UCSD-AML1 (cell line): ENCODE measurements at regions not wholly inside any gene's neighbourhood (a gene's known extent, or its start where the extent isn't known, plus 50 kb on each side); places are given as distances from the start of the nearest gene placed in this dataset.
A peak's percentile ranks its signal among the peaks of the same experiment; 100 is the strongest.

Experiments used
- DNase-seq: peaks from one replicate; lab custom pipeline; 2025; ENCODE audit not compliant: unreplicated experiment; lab: John Stamatoyannopoulos, UW

DNA sequence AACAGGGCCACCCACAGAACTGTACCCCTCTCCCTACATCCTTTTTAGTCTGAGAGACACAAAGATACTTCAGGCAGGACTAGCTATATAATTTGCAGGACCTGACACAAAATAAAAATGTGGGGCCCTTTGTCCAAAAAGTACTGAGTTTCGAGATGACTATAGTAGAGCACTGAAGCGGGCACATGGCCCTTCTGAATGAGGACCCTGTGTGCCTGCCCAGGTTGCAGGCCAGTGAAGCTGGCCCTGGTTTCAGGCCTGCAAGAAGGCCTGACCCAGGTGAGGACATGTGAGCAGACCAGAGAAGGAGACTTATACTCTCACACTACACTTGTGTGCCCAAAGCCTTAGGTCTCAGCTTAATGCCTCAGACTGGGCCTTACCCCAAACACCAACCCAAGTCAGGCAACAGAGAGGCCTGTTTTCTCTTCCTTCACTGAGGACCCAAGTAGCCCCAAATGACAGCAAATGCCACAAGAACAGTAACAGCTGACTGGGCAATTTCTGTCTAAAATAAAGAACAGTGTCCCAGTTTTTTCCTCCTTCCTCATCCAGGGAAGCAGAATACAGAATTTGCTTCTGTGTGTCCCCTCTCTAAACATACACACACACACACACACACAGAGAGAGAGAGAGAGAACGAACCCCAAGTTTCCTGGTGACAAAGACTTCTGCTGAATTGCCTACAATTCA is 100.9 kb upstream of the ARHGEF3 start:
- no peak for DNase-seq

DNA sequence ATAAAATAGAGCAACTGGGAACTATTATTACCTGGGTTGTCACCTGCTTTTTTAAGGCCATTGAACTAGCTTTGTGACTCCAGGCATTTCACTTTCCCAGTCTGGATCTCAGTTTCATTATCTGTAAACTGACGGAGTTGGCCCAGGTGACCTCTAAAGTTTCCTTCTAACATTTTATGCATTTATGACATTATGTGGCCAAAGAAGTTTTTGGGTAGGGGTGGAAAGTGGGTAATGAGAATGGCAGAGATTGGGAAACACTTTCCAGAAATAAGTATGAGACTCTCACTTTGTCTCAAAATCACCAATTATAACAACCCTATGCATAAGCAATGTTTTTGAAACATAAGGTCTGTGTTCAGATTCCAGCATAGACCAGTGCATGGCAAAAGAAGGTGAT is 99.1 kb upstream of the ARHGEF3 start:
- no peak for DNase-seq

DNA sequence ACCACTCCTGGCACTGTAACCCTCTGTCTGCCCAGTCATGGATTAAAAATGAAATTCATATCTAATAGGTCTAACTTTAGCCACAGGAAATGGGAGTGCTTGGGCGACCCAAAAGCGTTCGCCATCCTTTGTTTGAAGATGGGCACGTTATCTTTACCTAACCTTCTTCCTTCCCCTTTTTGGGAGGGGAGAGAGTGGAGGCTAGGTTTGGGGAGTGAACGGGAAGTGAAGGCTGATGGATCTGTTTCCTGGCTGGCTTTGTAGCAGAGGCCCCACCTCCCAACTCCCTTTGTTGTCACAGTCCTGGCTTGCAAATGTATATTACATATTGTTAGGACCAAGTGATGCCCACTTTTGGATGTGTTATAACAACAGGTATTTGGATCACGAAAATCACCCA is 98.1 kb upstream of the ARHGEF3 start:
- peak; percentile 80 for DNase-seq

DNA sequence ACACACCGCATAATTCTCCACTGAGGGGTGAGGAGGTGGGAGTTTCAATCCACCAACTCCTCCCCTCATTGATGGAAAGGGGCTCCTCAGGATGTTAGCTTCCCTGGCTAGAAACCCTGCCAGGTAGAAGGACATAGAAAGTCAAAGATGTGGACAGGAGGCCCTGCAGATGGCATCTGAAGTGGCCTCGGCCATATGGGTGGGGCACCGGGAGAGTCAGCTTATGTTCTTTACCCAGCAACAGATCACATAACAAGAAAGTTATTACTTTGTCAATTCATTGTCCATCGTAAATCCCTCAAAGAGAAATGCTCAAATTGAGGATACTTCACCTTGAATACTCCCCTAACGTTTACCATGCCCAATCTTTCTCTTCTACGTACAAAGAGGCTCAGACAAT is 97.3 kb upstream of the ARHGEF3 start:
- DNase-seq = no peak

DNA sequence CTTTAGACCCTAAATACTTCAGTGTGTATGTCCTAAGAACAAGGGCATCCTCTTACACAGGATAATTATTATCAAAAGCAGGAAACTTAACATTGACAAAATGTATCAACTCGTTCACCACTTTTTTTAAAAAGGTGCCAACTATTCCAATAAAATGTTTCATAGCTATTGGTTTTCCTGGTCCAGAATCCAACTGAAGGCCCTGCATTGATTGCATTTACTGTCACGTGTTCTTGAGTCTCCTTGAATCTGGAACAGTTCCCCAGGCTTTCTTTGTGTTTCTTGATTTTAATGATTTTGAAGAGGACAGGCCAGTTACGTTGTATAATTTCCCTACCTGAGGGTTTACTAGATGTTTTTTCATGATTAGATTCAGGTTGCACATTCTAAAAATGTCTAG is 94.6 kb upstream of the ARHGEF3 start:
- no peak for DNase-seq

DNA sequence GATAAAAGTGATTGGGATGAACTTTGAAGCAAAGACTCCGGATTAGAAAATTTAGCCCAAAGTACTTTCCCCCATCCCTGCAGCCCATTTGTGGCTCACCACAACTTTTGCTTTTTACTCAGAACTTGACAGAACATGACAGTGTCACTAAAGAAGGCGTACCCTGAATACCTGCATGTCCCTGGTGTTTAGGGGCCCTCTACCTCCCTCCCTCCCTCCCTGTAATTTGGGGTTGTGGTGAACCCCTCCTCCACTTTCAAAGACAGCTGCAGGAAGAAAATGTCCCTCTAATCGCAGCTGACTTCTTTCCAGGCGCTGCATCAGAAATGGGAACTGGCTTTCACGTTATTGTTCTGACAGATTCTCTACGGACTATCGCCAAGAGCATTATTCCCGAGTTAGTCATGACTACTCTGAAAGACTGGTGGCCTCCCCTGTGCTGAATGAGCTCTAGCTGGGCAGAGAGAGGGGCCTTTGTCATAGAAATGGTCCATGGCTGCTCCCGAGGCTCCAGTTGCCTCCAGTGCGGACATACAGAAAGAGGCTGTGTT is 93.2 kb upstream of the ARHGEF3 start:
- DNase-seq = peak; percentile 44

DNA sequence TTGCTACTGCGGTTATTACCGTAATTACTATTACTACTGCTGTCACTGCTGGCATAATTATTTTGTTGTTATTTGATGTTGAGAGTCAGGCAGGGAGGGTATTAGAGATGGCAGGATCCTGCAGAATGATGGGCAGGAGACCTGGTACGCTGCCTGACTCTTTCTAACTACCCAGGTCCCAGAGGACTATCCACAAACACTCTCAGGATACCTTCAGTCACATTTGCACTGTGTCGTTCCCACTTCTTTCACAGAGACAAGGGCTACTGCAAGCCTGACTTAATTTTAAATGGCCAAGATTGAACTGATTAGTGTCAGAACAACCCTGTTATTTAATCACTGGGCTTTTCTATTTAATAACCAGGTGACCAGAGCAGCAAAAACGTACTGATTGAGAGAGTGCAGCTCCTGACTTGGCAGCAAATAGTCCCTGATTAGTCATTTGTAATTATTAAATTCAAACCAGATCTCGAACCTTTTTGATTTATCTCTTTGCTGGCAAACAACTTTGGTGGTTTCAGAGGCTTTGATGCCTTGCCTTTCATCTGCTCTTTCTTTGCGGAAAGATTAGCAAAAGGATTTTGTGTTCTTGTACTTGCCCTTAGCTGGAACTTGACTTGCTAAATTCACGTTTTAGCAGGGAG is 88.8 kb upstream of the ARHGEF3 start:
- no peak for DNase-seq

DNA sequence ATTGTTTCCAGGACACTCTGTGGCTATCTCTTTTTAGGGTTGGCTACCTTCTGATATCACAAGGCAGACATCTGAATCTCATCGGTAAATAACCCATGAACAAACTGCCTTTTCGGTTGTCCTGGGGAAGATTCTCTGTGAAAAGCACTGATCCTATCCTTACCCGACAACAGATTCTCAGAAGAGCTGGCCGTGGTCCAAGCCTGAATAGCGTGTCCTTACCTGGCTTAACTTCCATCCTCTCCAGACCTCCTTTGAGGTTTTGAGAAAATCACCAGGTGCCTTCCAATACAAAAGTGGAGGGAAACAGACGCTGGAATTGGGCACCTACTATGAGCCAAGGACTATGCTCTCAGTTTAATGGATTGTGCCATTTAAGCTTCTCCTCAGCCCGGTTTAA is 87.4 kb upstream of the ARHGEF3 start:
- no peak for DNase-seq

DNA sequence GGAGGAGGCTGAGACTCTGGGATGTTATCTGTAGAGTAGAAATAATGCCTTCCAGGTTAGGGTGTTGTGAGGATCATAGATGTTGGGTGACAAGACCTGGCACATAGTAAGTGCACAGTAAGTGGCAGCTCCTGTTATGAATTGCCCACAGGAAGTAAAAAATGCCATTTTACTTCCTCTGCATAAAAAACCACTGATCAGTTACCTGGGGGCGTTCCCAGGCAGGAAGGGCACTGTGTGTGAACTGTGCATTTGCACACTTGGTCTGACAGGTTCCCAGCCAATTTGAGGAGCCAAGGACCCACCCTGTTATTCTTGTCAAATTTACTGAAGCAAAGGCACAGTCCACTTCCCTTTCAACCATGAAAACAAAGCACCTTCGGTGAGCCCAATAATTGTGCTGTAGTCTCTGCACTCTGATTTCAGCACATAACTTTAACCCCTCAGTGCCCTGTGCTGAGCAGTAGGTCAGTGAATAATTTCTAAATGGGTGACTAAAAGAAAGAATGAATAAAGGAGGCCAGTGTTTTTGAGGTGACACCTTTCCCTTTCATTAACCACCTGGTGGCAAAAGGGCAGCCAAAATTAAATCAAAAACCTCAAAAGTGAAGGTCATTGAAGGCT is 85.8 kb upstream of the ARHGEF3 start:
- peak; percentile 52 for DNase-seq

DNA sequence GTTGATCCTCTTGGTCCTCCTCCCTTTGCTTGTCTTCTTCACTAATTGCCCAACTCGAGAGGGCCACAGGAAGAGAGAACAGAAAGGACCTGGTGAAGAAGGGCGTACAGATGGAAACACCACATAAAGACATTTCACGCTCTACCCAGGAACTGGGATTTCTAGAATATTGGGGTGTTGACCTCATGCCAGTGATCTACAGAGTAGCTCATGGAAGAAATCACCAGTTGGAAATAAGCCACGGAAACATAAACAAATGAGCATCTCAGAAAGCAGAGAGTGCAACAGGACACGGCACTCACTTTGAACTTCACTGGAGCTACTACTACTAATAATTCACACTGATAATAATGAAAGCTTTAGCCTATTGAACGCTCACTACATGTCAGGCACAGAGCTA is 84.6 kb upstream of the ARHGEF3 start:
- DNase-seq = no peak

DNA sequence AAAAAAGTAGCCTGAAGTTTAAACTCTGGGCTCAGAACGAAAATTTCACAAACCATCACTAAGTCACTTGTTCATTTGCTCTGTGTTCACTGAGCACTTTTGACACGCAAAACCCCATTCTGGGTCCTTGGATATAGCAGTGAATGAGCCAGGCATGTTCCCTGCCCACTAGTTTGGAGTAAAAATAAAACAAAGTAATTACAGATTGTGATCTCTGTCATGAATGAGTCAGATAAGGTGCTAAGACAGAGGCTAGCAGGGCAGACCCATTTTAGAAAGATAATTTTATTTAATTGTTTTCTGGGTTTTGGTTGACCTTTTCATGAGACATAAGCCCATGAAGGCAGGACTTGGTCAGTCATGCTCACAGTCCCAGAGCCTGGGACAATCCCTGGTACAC is 84.1 kb upstream of the ARHGEF3 start:
- DNase-seq = no peak

DNA sequence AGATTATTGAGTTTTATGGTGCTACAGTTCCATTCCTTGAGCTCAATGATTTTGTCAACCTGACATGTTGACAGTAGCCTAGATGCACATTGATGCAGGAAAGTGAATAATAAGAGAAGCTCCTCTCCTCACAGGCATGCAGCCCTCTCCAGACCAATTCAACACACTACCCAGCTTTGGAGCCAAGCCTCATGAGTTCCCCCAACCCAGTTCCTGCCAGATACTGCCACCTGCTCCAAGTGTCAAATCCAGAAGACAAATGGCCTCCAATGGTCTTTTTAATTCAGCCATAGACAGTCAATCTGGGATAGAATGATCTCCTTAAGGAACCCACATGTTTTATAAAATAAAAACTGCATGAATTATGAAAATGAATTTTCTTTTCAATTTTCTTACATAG is 83.7 kb upstream of the ARHGEF3 start:
- DNase-seq = no peak

DNA sequence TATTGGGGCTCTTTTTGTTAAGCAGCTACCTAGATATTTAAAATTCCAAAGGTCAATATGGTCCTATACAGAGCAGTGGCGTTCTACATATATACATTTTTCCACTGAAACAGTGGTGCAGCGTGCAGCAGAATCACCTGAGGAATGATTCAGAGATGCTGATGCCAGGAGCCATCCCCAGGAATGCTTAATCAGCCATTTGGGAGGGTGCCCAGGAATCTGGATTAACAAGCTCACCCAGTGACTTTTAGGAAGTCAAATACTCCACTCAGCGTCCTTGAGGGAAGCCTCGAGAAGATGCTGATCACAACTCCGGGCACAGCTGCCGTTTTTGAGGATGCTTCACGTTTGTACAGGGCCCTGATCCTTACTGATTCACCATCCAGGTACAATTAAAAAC is 82.6 kb upstream of the ARHGEF3 start:
- DNase-seq = no peak

DNA sequence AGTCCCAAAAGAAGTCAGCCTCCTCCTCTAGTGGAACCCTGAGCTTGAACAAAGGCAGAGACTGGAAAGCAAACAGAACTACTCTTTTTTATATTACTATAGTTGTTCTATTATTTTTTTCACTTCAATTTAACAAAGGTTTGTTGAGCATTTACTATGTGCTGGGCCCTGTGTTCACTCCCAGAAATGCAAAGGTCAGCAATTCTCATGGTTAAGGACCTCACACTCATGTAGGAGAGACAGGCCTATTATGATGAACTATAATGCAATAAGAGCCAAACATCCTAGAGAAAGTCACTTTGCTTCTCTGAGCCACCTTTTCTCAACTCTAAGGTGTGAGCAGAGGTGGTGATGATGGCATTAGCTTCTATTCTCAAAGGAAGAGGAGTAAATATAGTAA is 82.1 kb upstream of the ARHGEF3 start:
- DNase-seq = no peak

DNA sequence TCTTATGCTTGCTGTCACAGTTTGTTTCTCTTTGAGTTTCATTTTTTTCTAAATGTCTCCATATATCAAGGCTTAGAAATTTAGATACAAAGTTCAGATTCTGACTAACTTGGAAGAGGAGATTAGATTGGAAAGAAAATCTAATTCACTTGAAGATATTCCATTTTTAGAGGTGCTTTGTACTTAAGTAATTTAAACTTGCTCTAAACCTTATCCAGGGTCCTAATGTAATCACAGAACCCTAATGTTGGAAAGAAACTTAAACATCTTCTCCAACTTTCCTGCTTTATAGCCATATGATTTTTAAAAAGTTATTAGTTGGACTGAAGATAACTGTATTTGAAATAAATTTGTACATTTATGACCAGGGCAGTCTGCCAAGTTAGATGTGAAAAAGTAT is 81.1 kb upstream of the ARHGEF3 start:
- DNase-seq = no peak

DNA sequence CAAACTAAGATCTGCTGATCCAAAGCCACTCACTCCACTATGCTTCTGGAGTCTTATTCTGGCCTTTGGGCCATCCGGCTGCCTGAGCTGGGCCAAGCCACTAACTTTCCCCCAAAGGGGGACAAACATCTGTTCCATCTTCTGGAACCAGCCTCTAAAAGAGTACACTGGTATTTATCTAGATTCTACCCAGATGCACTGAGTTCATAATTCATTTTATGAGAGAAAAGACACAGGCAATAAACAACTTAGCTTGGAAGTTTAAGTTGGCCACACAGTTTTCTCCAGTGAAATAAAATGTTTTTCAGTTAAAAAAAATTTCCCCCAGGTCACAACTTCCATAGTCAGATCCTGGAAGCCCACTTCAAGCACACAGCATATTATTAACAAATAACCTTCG is 80.1 kb upstream of the ARHGEF3 start:
- no peak for DNase-seq

DNA sequence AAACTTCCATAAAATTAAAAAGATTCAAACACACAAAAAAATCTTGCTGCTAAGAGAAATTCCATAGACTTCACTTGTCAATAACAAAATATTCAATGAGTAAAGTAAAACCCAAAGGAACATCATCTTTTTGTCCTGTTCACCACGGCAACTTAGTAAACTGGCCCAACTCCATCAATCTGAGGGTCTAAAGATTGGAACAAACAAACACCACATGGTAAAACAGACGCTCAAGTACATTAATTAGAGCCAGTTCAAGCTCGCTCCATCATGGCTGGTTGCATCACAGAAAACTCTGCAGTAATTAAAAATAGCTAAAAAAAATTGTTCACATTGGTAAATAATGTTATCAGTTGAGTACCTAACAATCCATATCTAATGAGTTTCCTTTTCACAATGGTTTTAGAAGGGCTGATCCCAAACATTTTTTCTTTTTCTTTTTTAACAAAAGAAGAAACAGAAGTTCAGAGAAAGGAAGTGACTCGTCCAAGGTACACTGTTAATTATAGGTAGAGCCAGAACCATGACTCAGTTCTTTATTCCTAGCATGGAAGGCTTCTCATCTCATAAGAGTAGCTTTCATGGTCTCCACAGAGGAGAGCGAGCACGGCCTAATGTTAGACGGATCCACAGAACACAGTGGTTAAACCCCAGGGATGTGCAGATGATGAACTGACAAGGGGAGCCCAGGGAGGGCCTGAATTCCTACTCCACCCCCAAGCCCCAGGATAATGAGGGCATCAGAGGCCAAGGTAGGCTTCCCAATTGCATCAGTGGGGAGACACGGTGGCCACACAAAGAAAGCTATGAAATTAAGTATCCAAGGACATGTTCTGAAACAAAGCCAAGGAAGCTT is 79.2 kb upstream of the ARHGEF3 start:
- DNase-seq = no peak

DNA sequence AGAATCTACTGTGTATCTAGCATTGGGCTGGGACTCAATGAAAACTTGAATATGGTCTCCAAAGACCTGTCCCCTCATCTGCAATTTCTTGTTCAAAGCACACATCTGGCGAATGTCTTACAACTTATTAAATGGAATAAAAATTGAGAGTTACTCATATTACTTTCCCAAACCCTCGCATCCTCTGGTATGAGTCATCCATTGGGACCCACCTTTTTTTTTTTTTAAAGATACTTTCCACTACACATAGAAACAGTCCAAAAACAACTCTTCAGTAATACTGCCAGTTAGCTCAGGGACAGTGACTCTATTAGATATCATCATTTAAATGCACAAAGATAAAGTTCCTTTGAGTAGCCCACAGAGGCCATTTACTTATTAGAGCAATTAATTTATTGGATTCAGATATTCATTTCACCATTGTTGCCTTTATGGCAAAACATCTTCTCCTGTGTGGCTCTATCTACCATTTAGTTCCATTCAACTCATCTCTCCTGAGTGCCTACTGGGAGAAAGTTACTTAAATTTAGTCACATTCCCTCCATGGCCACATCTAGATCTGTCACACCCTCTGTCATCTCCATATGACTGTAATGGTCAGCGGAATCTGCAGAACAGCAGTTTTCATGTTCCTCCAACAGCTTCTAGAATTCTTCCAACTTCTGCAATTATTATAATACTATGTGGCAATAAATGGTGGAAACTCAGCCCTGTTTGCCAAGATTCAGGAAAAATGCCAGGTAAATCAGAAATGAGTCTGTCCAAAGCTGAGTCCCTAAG is 77.9 kb upstream of the ARHGEF3 start:
- DNase-seq = no peak

DNA sequence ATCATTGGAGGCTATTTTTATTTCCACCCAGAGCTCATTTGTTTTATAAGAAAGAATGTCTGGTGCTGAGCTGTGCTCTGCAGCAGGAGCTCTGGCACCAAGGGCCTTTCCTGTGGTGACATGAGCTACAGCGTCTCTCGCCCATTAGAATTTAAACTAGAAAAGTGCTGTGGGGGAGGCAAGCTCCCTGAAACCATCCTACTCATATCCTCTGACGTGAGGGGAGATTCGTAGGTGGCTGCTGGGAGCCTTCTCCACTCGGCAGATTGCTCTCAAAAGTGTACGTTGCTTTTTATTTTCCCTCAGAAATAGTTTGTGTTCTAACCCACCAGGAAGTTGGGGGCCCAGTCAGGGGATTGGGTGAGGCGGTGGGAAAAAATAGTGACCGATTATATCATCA is 76.3 kb upstream of the ARHGEF3 start:
- peak; percentile 56 for DNase-seq

DNA sequence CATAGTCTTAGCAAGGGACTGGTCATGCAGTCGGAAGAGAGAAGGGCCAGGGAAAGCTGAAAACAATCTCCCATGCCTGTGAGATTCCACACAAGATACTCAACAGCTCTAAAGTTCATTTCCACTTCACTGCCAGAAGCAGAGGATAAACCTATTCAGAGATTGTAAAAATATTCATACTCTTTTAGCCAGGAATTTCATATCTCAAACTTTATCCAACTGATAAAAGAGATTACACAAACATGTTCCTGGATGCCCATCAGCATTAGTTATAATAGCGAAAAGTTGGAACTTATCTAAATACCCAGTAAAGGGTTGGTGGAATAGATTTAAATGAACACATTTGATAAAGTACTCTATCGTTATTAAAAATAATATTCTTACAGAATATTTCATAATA is 75.2 kb upstream of the ARHGEF3 start:
- no peak for DNase-seq

DNA sequence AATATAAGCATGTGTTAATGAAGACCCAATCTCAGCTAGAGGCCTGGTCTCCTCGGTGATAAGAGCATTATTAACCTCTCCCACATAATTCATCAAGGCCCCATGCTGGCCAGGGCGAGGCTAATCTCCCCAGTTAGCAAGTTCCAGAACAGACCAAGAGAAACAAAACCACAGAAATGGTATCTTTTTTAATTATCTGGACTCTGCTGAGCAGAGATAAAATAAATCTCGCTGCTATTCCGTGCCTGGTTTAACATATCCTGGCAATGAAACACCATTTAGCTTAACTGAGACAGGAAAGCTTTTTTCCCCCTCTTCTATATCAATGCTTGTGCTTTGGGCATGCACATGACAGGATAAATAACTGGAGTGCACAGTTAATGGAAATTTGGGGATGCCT is 72.5 kb upstream of the ARHGEF3 start:
- DNase-seq = no peak
